Neuronal stem cell (in vitro differentiated cells): ENCODE measurements at regions not wholly inside any gene's neighbourhood (a gene's known extent, or its start where the extent isn't known, plus 50 kb on each side); places are given as distances from the start of the nearest gene placed in this dataset.

ENCODE experiments used
- DNase-seq: peaks from one replicate; pipeline ENCODE4 v3.0.0-alpha.2; 2013; ENCODE audit warnings: low spot score
- H2AFZ ChIP-seq: one replicate; pipeline ENCODE4 v1.6.1; 2013; ENCODE audit warnings: mild to moderate bottlenecking, low read length, inconsistent platforms
- H2AK5ac ChIP-seq: 2 replicates; pipeline ENCODE4 v1.6.1; 2013; ENCODE audit warnings: low read depth, mild to moderate bottlenecking, inconsistent platforms, low read length, moderate library complexity, mixed read lengths
- H2BK120ac ChIP-seq: 2 replicates; pipeline ENCODE4 v1.6.1; 2013; ENCODE audit warnings: low read depth, mild to moderate bottlenecking, inconsistent platforms, low read length, moderate library complexity, mixed read lengths
- H2BK12ac ChIP-seq: one replicate; pipeline ENCODE4 v1.6.1; 2013; ENCODE audit warnings: low read length, inconsistent platforms
- H2BK15ac ChIP-seq: 2 replicates; pipeline ENCODE4 v1.6.1; 2013; ENCODE audit warnings: mild to moderate bottlenecking, low read length, inconsistent platforms, mixed read lengths
- H2BK5ac ChIP-seq: one replicate; pipeline ENCODE4 v1.6.1; 2013; ENCODE audit warnings: inconsistent platforms, mild to moderate bottlenecking, low read length, moderate library complexity
- H3K14ac ChIP-seq: one replicate; pipeline ENCODE4 v1.6.1; 2013; ENCODE audit warnings: low read length, inconsistent platforms
- H3K18ac ChIP-seq: 2 replicates; pipeline ENCODE4 v1.6.1; 2013; ENCODE audit warnings: low read length, inconsistent platforms
- H3K23ac ChIP-seq: 2 replicates; pipeline ENCODE4 v1.6.1; 2013; ENCODE audit warnings: low read depth, mild to moderate bottlenecking, mixed read lengths, low read length, inconsistent platforms; ENCODE audit not compliant: poor library complexity
- H3K27ac ChIP-seq: replicated peaks from 3 replicates; pipeline ENCODE4 v1.5.1; 2013; ENCODE audit warnings: low read length, inconsistent platforms
- H3K27me3 ChIP-seq, 3 experiments: 2 replicates each; pipeline ENCODE4 v1.6.1; 2013; ENCODE audit warnings: low read length in 3 of 3, mild to moderate bottlenecking in 2 of 3, inconsistent platforms in 1 of 3, low read depth in 1 of 3, mixed read lengths in 1 of 3, moderate library complexity in 1 of 3; ENCODE audit not compliant: control insufficient read depth in 3 of 3, insufficient read depth in 3 of 3
- H3K36me3 ChIP-seq, 2 donors: replicated peaks in 1 of 2; 2 replicates each; pipeline ENCODE4 v1.6.1; 2013; ENCODE audit warnings: low read length in 2 of 2; ENCODE audit not compliant: control insufficient read depth in 2 of 2, insufficient read depth in 2 of 2
- H3K4ac ChIP-seq: 2 replicates; pipeline ENCODE4 v1.6.1; 2013; ENCODE audit warnings: inconsistent platforms, mild to moderate bottlenecking, low read length, moderate library complexity
- H3K4me1 ChIP-seq, 2 donors: 1 replicate in 1 of 2; 2 replicates in 1 of 2; pipeline ENCODE4 v1.6.1; 2013; ENCODE audit warnings: low read length in 2 of 2, low read depth in 1 of 2; ENCODE audit not compliant: control insufficient read depth in 2 of 2, insufficient read depth in 1 of 2
- H3K4me2 ChIP-seq: one replicate; pipeline ENCODE4 v1.6.1; 2013; ENCODE audit warnings: mild to moderate bottlenecking, low read length, inconsistent platforms; ENCODE audit not compliant: insufficient read depth, poor library complexity, severe bottlenecking
- H3K4me3 ChIP-seq, 2 donors: 2 replicates each; pipeline ENCODE4 v1.5.1; 2013; ENCODE audit warnings: low read length in 2 of 2, mild to moderate bottlenecking in 2 of 2, inconsistent platforms in 1 of 2, moderate library complexity in 1 of 2
- H3K79me1 ChIP-seq: one replicate; pipeline ENCODE4 v1.6.1; 2013; ENCODE audit warnings: low read depth, mild to moderate bottlenecking, inconsistent platforms, low read length, moderate library complexity
- H3K9ac ChIP-seq: one replicate; pipeline ENCODE4 v1.6.1; 2013; ENCODE audit warnings: mild to moderate bottlenecking, low read depth, low read length, inconsistent platforms; ENCODE audit not compliant: poor library complexity
- H3K9me3 ChIP-seq, 2 donors: replicated peaks in 1 of 2; 2 replicates each; pipeline versions ENCODE3 to v1.6.1; 2013; ENCODE audit warnings: low read length in 2 of 2, mild to moderate bottlenecking in 2 of 2, inconsistent platforms in 1 of 2, low read depth in 1 of 2, mixed read lengths in 1 of 2, moderate library complexity in 1 of 2; ENCODE audit not compliant: control insufficient read depth in 2 of 2, insufficient read depth in 1 of 2
- H4K8ac ChIP-seq: one replicate; pipeline ENCODE4 v1.6.1; 2013; ENCODE audit warnings: low read depth, mild to moderate bottlenecking, inconsistent platforms, low read length, moderate library complexity
- H4K91ac ChIP-seq: one replicate; pipeline ENCODE4 v1.6.1; 2013; ENCODE audit warnings: low read length, low read depth, mild to moderate bottlenecking, inconsistent platforms; ENCODE audit not compliant: poor library complexity
- WGBS, 2 donors: extraction: QIAGEN DNeasy Blood & Tissue Kit; methylation state at CpG; one replicate each; pipeline ENCODE4 v1.1.7; 2013; ENCODE audit warnings: missing lambda C conversion rate in 2 of 2, mixed read lengths in 1 of 2; ENCODE audit not compliant: insufficient read length in 2 of 2, insufficient replicate concordance in 1 of 2; ENCODE audit errors: extremely low coverage in 2 of 2; 5-methylcytosine and 5-hydroxymethylcytosine counted together

- WGBS, 2 donors: no CpG with 5 or more reads among the region's 4 CpGs
Observed at GRCh38 chr17:72244494-72244893, 123.7 kb downstream of the SOX9 start.

GRCh38 chr17:72244956-72245355, 124.1 kb downstream of the SOX9 start:
- no peaks in the 10 kb centered on the region for H3K79me1 ChIP-seq
- H3K9me3 ChIP-seq: no peaks in the 10 kb centered on the region
- no peak overlapping the region for H3K23ac ChIP-seq
- no peak overlapping the region for H3K18ac ChIP-seq
- no peak overlapping the region for H4K8ac ChIP-seq
- no peak overlapping the region for H2BK12ac ChIP-seq
- no peak overlapping the region for H2AK5ac ChIP-seq
- no peak overlapping the region for H3K9ac ChIP-seq
- no CpG with 5 or more reads among the region's 2 CpGs for WGBS, 2 donors
- no peak overlapping the region for H2BK120ac ChIP-seq
- no peaks in the 10 kb centered on the region for H3K4me1 ChIP-seq
- no peak overlapping the region for H2AFZ ChIP-seq
- no peaks in the 10 kb centered on the region for H3K27me3 ChIP-seq
- H3K14ac ChIP-seq: no peak overlapping the region
- no peak for DNase-seq
- H2BK15ac ChIP-seq: no peak overlapping the region
- H3K4ac ChIP-seq: no peak overlapping the region
- H3K4me3 ChIP-seq: no peak overlapping the region
- H4K91ac ChIP-seq: no peak overlapping the region
- no peaks in the 10 kb centered on the region for H3K36me3 ChIP-seq
- no peak overlapping the region for H3K4me2 ChIP-seq
- H3K27ac ChIP-seq: no peak overlapping the region
- H2BK5ac ChIP-seq: no peak overlapping the region

More at GRCh38 chr17:72244494-72244893, 123.7 kb downstream of the SOX9 start:
- Histone ChIP-seq H2AFZ (no peak overlapping the region), H3K9ac (no peak overlapping the region), H2BK5ac (no peak overlapping the region), H2AK5ac (no peak overlapping the region), H2BK12ac (no peak overlapping the region), H3K4ac (no peak overlapping the region), H3K36me3 (no peaks in the 10 kb centered on the region), H3K27ac (no peak overlapping the region), H3K4me1 (no peaks in the 10 kb centered on the region), H3K4me3 (no peak overlapping the region), H2BK120ac (no peak overlapping the region), H4K91ac (no peak overlapping the region), H3K27me3 (no peaks in the 10 kb centered on the region), H3K9me3 (no peaks in the 10 kb centered on the region), H3K23ac (no peak overlapping the region), H3K14ac (no peak overlapping the region), H3K4me2 (no peak overlapping the region), H3K79me1 (no peaks in the 10 kb centered on the region), H2BK15ac (no peak overlapping the region), H4K8ac (no peak overlapping the region), H3K18ac (no peak overlapping the region)
- DNase-seq: no peak

GRCh38 chr17:72249441-72249840, 128.6 kb downstream of the SOX9 start:
- Histone ChIP-seq H3K14ac (no peak overlapping the region), H3K27ac (no peak overlapping the region), H2AFZ (no peak overlapping the region), H3K9ac (no peak overlapping the region), H2BK120ac (no peak overlapping the region), H3K36me3 (no peaks in the 10 kb centered on the region), H3K9me3 (no peaks in the 10 kb centered on the region), H4K91ac (no peak overlapping the region), H3K23ac (no peak overlapping the region), H2BK12ac (no peak overlapping the region), H2BK15ac (no peak overlapping the region), H2BK5ac (no peak overlapping the region), H3K79me1 (no peaks in the 10 kb centered on the region), H3K27me3 (no peaks in the 10 kb centered on the region), H3K4me3 (no peak overlapping the region), H3K18ac (no peak overlapping the region), H4K8ac (no peak overlapping the region), H3K4me2 (no peak overlapping the region), H3K4ac (no peak overlapping the region), H3K4me1 (no peaks in the 10 kb centered on the region), H2AK5ac (no peak overlapping the region)
- DNase-seq: no peak
- no CpG with 5 or more reads among the region's 5 CpGs for WGBS, 2 donors

- no peak overlapping the region for H2BK120ac ChIP-seq
- no peak overlapping the region for H3K18ac ChIP-seq
- no peak overlapping the region for H4K91ac ChIP-seq
- no peak overlapping the region for H2BK12ac ChIP-seq
- no CpG with 5 or more reads among the region's 1 CpG for WGBS, 2 donors
- H2BK5ac ChIP-seq: no peak overlapping the region
- H3K14ac ChIP-seq: no peak overlapping the region
- H3K9me3 ChIP-seq: no peaks in the 10 kb centered on the region
- no peak overlapping the region for H3K4me2 ChIP-seq
- H2AFZ ChIP-seq: no peak overlapping the region
- H2AK5ac ChIP-seq: no peak overlapping the region
- H3K27ac ChIP-seq: no peak overlapping the region
- H3K79me1 ChIP-seq: no peaks in the 10 kb centered on the region
- H3K4ac ChIP-seq: no peak overlapping the region
- no peaks in the 10 kb centered on the region for H3K36me3 ChIP-seq
- no peak for DNase-seq
- no peaks in the 10 kb centered on the region for H3K4me1 ChIP-seq
- no peak overlapping the region for H2BK15ac ChIP-seq
- H3K4me3 ChIP-seq: no peak overlapping the region
- no peak overlapping the region for H3K9ac ChIP-seq
- H4K8ac ChIP-seq: no peak overlapping the region
- no peak overlapping the region for H3K23ac ChIP-seq
- H3K27me3 ChIP-seq: no peaks in the 10 kb centered on the region
Observed at GRCh38 chr17:72250206-72250605, 129.4 kb downstream of the SOX9 start.
